KMS-11 (cell line): ENCODE measurements at regions not wholly inside any gene's neighbourhood (a gene's known extent, or its start where the extent isn't known, plus 50 kb on each side); places are given as distances from the start of the nearest gene placed in this dataset.

Experiments used
- H2AFZ ChIP-seq: fragments of 200-600 bp; sonication (generic); 2 replicates; pipeline ENCODE4 v1.6.1; 2016; ENCODE audit warnings: antibody characterized with exemption, mixed run types, low read depth
- H3K27ac ChIP-seq: fragments of 200-600 bp; sonication (generic); 2 replicates; pipeline ENCODE4 v1.6.1; 2016; ENCODE audit warnings: mild to moderate bottlenecking, mixed run types
- H3K27me3 ChIP-seq: fragments of 200-600 bp; sonication (generic); 2 replicates; pipeline ENCODE4 v1.6.1; 2017; ENCODE audit warnings: mild to moderate bottlenecking, low read depth, mixed run types, moderate library complexity; ENCODE audit not compliant: insufficient read depth
- H3K36me3 ChIP-seq: fragments of 200-600 bp; sonication (generic); 2 replicates; pipeline ENCODE4 v1.6.1; 2017; ENCODE audit warnings: mild to moderate bottlenecking, mixed run types; ENCODE audit not compliant: insufficient read depth
- H3K4me1 ChIP-seq: fragments of 200-600 bp; sonication (generic); 2 replicates; pipeline ENCODE4 v1.6.1; 2016; ENCODE audit warnings: mild to moderate bottlenecking, low read depth, mixed run types; ENCODE audit not compliant: poor library complexity, severe bottlenecking
- H3K4me2 ChIP-seq: fragments of 200-600 bp; sonication (generic); 2 replicates; pipeline ENCODE4 v1.7.0; 2016; ENCODE audit warnings: mild to moderate bottlenecking, mixed run types
- H3K4me3 ChIP-seq: fragments of 200-600 bp; sonication (generic); IDR thresholded peaks from 2 replicates; pipeline ENCODE4 v1.6.1; 2017; ENCODE audit warnings: low read depth, low read length, mixed read lengths; ENCODE audit not compliant: insufficient read depth
- H3K79me2 ChIP-seq: fragments of 200-600 bp; sonication (generic); 2 replicates; pipeline ENCODE4 v1.6.1; 2016; ENCODE audit warnings: low read depth, mixed run types; ENCODE audit not compliant: insufficient read depth
- H3K9ac ChIP-seq: fragments of 200-600 bp; sonication (generic); 2 replicates; pipeline ENCODE4 v1.6.1; 2016; ENCODE audit warnings: mild to moderate bottlenecking, mixed run types
- H4K20me1 ChIP-seq: fragments of 200-600 bp; sonication (generic); 2 replicates; pipeline ENCODE4 v1.6.1; 2016; ENCODE audit warnings: mild to moderate bottlenecking, mixed run types; ENCODE audit not compliant: insufficient read depth
- CTCF ChIP-seq: fragments of 200-600 bp; sonication (generic); conservative IDR thresholded peaks from 2 replicates; pipeline ENCODE4 v1.6.1; 2017; ENCODE audit warnings: low read depth, mild to moderate bottlenecking, antibody characterized with exemption, low read length, moderate library complexity, mixed read lengths

- Histone ChIP-seq H3K27ac (no peak overlapping the region), H3K4me2 (no peak overlapping the region), H2AFZ (no peak overlapping the region), H3K4me3 (no peak overlapping the region), H3K9ac (no peak overlapping the region), H3K27me3 (no peaks in the 10 kb centered on the region), H4K20me1 (no peaks in the 10 kb centered on the region), H3K79me2 (no peaks in the 10 kb centered on the region), H3K4me1 (no peaks in the 10 kb centered on the region), H3K36me3 (no peaks in the 10 kb centered on the region)
- no peak for TF ChIP-seq CTCF
These were observed 286.6 kb downstream of the UBE3D start for GRCh38 chr6:82779041-82779440.

- no peaks in the 10 kb centered on the region for H3K79me2 ChIP-seq
- no peaks in the 10 kb centered on the region for H3K4me1 ChIP-seq
- H4K20me1 ChIP-seq = no peaks in the 10 kb centered on the region
- TF ChIP-seq CTCF = no peak
- H2AFZ ChIP-seq = no peak overlapping the region
- H3K9ac ChIP-seq = no peak overlapping the region
- no peaks in the 10 kb centered on the region for H3K36me3 ChIP-seq
- no peaks in the 10 kb centered on the region for H3K27me3 ChIP-seq
- H3K4me3 ChIP-seq = no peak overlapping the region
- H3K4me2 ChIP-seq = no peak overlapping the region
- no peak overlapping the region for H3K27ac ChIP-seq
These were observed 285.3 kb downstream of the UBE3D start for GRCh38 chr6:82780334-82780733.

GRCh38 chr6:82781620-82782204 lies 283.9 kb downstream of the UBE3D start:
- no peaks in the 10 kb centered on the region for H3K27me3 ChIP-seq

GRCh38 chr6:82783587-82784236 lies 281.9 kb downstream of the UBE3D start:
- no peak overlapping the region for H3K27ac ChIP-seq
- H3K4me1 ChIP-seq = no peaks in the 10 kb centered on the region
- no peak for TF ChIP-seq CTCF
- no peaks in the 10 kb centered on the region for H3K36me3 ChIP-seq
- no peaks in the 10 kb centered on the region for H3K27me3 ChIP-seq
- no peak overlapping the region for H3K4me2 ChIP-seq
- H3K4me3 ChIP-seq = no peak overlapping the region
- H4K20me1 ChIP-seq = no peaks in the 10 kb centered on the region
- no peaks in the 10 kb centered on the region for H3K79me2 ChIP-seq
- no peak overlapping the region for H2AFZ ChIP-seq
- no peak overlapping the region for H3K9ac ChIP-seq

More at GRCh38 chr6:82781620-82782204, 283.9 kb downstream of the UBE3D start:
- no peak for TF ChIP-seq CTCF
- no peaks in the 10 kb centered on the region for H4K20me1 ChIP-seq
- H3K9ac ChIP-seq = no peak overlapping the region
- no peak overlapping the region for H3K4me3 ChIP-seq
- H3K79me2 ChIP-seq = no peaks in the 10 kb centered on the region
- no peaks in the 10 kb centered on the region for H3K36me3 ChIP-seq
- no peak overlapping the region for H3K27ac ChIP-seq
- H3K4me1 ChIP-seq = no peaks in the 10 kb centered on the region
- no peak overlapping the region for H2AFZ ChIP-seq
- no peak overlapping the region for H3K4me2 ChIP-seq
